ENCODE measurements at regions not wholly inside any gene's neighbourhood (a gene's known extent, or its start where the extent isn't known, plus 50 kb on each side); places are given as distances from the start of the nearest gene placed in this dataset.
"Not testable (repeated sequence)": the region's sequence is repeated elsewhere in the genome, so short reads cannot be mapped to it uniquely, and the experiment has no call there.

GRCh38 chr5:39661026-39661779, 236.4 kb upstream of the DAB2 start:
- no peak overlapping the region for H3K4me3 ChIP-seq (ENCODE audit: low read length in 2 of 2)
- no peaks in the 10 kb centered on the region for H3K9me3 ChIP-seq (ENCODE audit: control insufficient read depth, low read length)
- ATAC-seq (ENCODE audit: low FRiP score) (no peak), DNase-seq (no peak)
- H3K27me3 ChIP-seq (ENCODE audit: control insufficient read depth in 1 of 2, insufficient read depth in 2 of 2, low read length in 1 of 2), result peaks cover 0 to under 1% of the 10 kb centered on the region in 2 donors
- H3K27ac ChIP-seq (ENCODE audit: low read depth in 1 of 2, low read length in 2 of 2), result no peak overlapping the region
- H3K36me3 ChIP-seq (ENCODE audit: control insufficient read depth in 1 of 2, insufficient read depth in 2 of 2, low read length in 1 of 2), result no peaks in the 10 kb centered on the region
- no peaks in the 10 kb centered on the region for H3K4me1 ChIP-seq (ENCODE audit: control insufficient read depth in 1 of 2, insufficient read depth in 2 of 2, low read length in 2 of 2)
- intact Hi-C loops (cut with DNase I), result no loop called here

GRCh38 chr5:39660020-39660419, 235.2 kb upstream of the DAB2 start:
- intact Hi-C loops (cut with DNase I), result no loop called here
- ATAC-seq (ENCODE audit: low FRiP score) (no peak), DNase-seq (no peak)
- Histone ChIP-seq H3K9me3 (ENCODE audit: control insufficient read depth, low read length) (no peaks in the 10 kb centered on the region), H3K27ac (ENCODE audit: low read depth in 1 of 2, low read length in 2 of 2) (no peak overlapping the region), H3K4me3 (ENCODE audit: low read length in 2 of 2) (no peak overlapping the region), H3K27me3 (ENCODE audit: control insufficient read depth in 1 of 2, insufficient read depth in 2 of 2, low read length in 1 of 2) (peaks cover 0 to 2% of the 10 kb centered on the region in 2 donors), H3K4me1 (ENCODE audit: control insufficient read depth in 1 of 2, insufficient read depth in 2 of 2, low read length in 2 of 2) (no peaks in the 10 kb centered on the region), H3K36me3 (ENCODE audit: control insufficient read depth in 1 of 2, insufficient read depth in 2 of 2, low read length in 1 of 2) (no peaks in the 10 kb centered on the region)
- WGBS, 2 donors, result 70 to 76% methylated on average over 1 of the region's 1 CpG

GRCh38 chr5:39658866-39659265, 234.1 kb upstream of the DAB2 start:
- DNase-seq (no peak), ATAC-seq (ENCODE audit: low FRiP score) (no peak)
- H3K9me3 ChIP-seq (ENCODE audit: control insufficient read depth, low read length), result no peaks in the 10 kb centered on the region
- no peak overlapping the region for H3K27ac ChIP-seq (ENCODE audit: low read depth in 1 of 2, low read length in 2 of 2)
- 90 to 95% methylated on average over 4 of the region's 4 CpGs for WGBS, 2 donors
- intact Hi-C loops (cut with DNase I), result no loop called here
- H3K4me3 ChIP-seq (ENCODE audit: low read length in 2 of 2), result no peak overlapping the region
- H3K4me1 ChIP-seq (ENCODE audit: control insufficient read depth in 1 of 2, insufficient read depth in 2 of 2, low read length in 2 of 2), result no peaks in the 10 kb centered on the region
- peaks cover 0 to 2% of the 10 kb centered on the region in 2 donors for H3K27me3 ChIP-seq (ENCODE audit: control insufficient read depth in 1 of 2, insufficient read depth in 2 of 2, low read length in 1 of 2)
- H3K36me3 ChIP-seq (ENCODE audit: control insufficient read depth in 1 of 2, insufficient read depth in 2 of 2, low read length in 1 of 2), result no peaks in the 10 kb centered on the region

DNA sequence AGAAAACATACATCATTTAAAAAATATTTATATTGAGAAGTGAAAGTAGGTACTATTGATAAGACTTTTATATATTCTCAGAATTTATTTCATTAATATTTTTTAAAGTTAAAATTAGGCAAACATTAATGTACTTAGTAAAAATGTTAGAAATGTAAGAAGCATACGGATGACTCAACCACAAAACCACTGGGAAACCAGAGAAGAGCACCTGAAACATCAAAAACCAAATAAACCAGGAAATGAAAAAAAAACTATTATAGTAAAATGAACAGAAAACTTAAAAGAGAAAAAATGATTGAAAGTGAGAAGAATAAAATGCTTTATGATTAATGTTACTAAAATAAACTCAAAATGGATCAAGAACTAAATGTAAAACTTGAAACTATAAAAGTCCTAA, 233.2 kb upstream of the DAB2 start:
- ATAC-seq (ENCODE audit: low FRiP score) (no peak), DNase-seq (no peak)
- H3K9me3 ChIP-seq (ENCODE audit: control insufficient read depth, low read length), result no peaks in the 10 kb centered on the region
- intact Hi-C loops (cut with DNase I), result no loop called here
- peaks cover 0 to 2% of the 10 kb centered on the region in 2 donors for H3K27me3 ChIP-seq (ENCODE audit: control insufficient read depth in 1 of 2, insufficient read depth in 2 of 2, low read length in 1 of 2)
- no peak overlapping the region for H3K27ac ChIP-seq (ENCODE audit: low read depth in 1 of 2, low read length in 2 of 2)
- no peak overlapping the region for H3K4me3 ChIP-seq (ENCODE audit: low read length in 2 of 2)
- WGBS, 2 donors, result 26 to 39% methylated on average over 1 of the region's 1 CpG
- no peaks in the 10 kb centered on the region for H3K36me3 ChIP-seq (ENCODE audit: control insufficient read depth in 1 of 2, insufficient read depth in 2 of 2, low read length in 1 of 2)
- H3K4me1 ChIP-seq (ENCODE audit: control insufficient read depth in 1 of 2, insufficient read depth in 2 of 2, low read length in 2 of 2), result no peaks in the 10 kb centered on the region

DNA sequence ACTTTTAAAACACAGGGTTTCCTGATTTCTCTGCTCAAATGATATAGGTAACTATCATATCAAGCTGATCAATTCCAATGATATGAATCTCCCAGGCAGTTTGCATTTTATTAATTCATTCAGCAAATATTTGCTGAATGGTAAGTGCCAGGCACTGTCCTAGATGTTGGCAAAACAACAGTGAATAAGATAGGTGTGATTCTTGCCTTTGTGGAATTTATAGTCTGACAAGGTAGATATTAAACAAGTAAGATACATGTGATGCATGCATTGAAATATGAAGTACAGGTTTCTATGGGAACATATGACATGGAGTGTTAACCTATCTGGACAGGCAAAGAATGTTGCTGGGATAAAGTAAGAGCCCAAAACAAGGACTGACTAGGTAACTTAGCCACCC, 231.8 kb upstream of the DAB2 start:
- Histone ChIP-seq H3K27me3 (ENCODE audit: control insufficient read depth in 1 of 2, insufficient read depth in 2 of 2, low read length in 1 of 2) (peaks cover 0 to 2% of the 10 kb centered on the region in 2 donors), H3K27ac (ENCODE audit: low read depth in 1 of 2, low read length in 2 of 2) (no peak overlapping the region), H3K4me3 (ENCODE audit: low read length in 2 of 2) (no peak overlapping the region), H3K9me3 (ENCODE audit: control insufficient read depth, low read length) (peaks cover 1% of the 10 kb centered on the region), H3K4me1 (ENCODE audit: control insufficient read depth in 1 of 2, insufficient read depth in 2 of 2, low read length in 2 of 2) (no peaks in the 10 kb centered on the region), H3K36me3 (ENCODE audit: control insufficient read depth in 1 of 2, insufficient read depth in 2 of 2, low read length in 1 of 2) (no peaks in the 10 kb centered on the region)
- intact Hi-C loops (cut with DNase I), result no loop called here
- DNase-seq (no peak), ATAC-seq (ENCODE audit: low FRiP score) (no peak)

DNA sequence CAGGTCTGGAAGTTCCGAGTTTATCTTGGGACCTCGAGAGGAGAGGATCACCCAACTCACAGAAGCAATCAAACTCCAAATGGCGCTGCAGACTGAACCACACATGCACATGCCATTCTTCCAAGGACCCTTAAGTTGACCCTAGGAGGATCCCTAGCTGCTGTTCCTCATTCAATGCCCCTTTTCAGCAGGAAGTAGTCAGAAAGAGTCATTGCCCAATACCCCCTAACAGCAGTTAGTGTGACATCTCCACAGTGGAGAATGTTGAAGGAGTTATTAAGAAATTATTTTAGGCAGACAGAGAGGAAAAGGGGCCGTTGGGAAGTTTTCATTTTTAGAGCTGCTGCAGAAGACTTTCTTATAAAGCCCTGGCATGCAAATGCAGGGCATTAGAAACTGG, 229.9 kb upstream of the DAB2 start:
- WGBS, 2 donors, result 76 to 78% methylated on average over 4 of the region's 4 CpGs

DNA sequence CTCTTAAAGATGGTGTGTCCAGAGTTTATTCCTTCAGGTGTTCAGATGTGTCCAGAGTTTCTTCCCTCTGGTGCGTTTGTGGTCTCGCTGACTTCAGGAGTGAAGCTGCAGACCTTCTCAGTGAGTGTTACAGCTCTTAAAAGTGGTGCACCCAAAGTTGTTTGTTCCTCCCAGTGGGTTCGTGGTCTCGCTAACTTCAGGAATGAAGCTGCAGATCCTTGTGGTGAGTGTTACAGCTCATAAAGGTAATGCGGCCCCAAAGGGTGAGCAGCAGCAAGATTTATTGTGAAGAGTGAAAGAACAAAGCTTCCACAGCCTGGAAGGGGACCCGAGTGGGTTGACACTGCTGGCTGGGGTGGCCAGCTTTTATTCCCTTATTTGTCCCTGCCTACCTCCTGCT, 227.7 kb upstream of the DAB2 start:
- DNase-seq; H3K36me3 ChIP-seq (ENCODE audit: control insufficient read depth in 1 of 2, insufficient read depth in 2 of 2, low read length in 1 of 2); H3K9me3 ChIP-seq (ENCODE audit: control insufficient read depth, low read length); H3K4me3 ChIP-seq (ENCODE audit: low read length in 2 of 2); H3K4me1 ChIP-seq (ENCODE audit: control insufficient read depth in 1 of 2, insufficient read depth in 2 of 2, low read length in 2 of 2); H3K27me3 ChIP-seq (ENCODE audit: control insufficient read depth in 1 of 2, insufficient read depth in 2 of 2, low read length in 1 of 2); intact Hi-C loops (cut with DNase I); H3K27ac ChIP-seq (ENCODE audit: low read depth in 1 of 2, low read length in 2 of 2); ATAC-seq (ENCODE audit: low FRiP score): not testable (repeated sequence)
- 80 to 87% methylated on average over 6 of the region's 6 CpGs for WGBS, 2 donors

More for the DNA sequence above, 229.9 kb upstream of the DAB2 start:
- no peak overlapping the region for H3K4me3 ChIP-seq (ENCODE audit: low read length in 2 of 2)
- no peaks in the 10 kb centered on the region for H3K36me3 ChIP-seq (ENCODE audit: control insufficient read depth in 1 of 2, insufficient read depth in 2 of 2, low read length in 1 of 2)
- no peak for DNase-seq
- H3K27ac ChIP-seq (ENCODE audit: low read depth in 1 of 2, low read length in 2 of 2), result no peak overlapping the region
- H3K4me1 ChIP-seq (ENCODE audit: control insufficient read depth in 1 of 2, insufficient read depth in 2 of 2, low read length in 2 of 2), result no peaks in the 10 kb centered on the region
- intact Hi-C loops (cut with DNase I), result no loop called here
- peaks cover 0 to 2% of the 10 kb centered on the region in 2 donors for H3K27me3 ChIP-seq (ENCODE audit: control insufficient read depth in 1 of 2, insufficient read depth in 2 of 2, low read length in 1 of 2)
- H3K9me3 ChIP-seq (ENCODE audit: control insufficient read depth, low read length), result peaks cover 1% of the 10 kb centered on the region
- no peak for ATAC-seq (ENCODE audit: low FRiP score)

DNA sequence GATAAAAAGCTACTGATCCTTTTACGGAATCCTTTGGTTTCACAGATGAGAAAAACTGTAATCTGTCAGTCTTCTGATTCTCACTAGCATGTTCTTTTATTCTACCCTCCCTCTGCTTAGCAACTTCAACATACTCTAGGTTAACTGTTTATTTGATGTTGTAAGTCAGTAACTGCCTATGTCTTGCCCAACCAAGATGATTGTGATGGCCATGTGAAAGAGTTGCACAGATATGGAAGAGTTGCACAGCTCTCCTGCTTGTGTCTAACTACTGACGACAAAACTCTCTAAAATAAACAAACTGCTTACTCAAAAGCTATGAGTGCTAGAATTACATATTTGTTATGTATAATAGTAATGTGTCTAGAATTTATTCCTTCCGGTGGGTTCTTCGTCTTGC, 227.3 kb upstream of the DAB2 start:
- ATAC-seq (ENCODE audit: low FRiP score) (no peak), DNase-seq (no peak)
- 91 to 94% methylated on average over 4 of the region's 4 CpGs for WGBS, 2 donors
- Histone ChIP-seq H3K4me1 (ENCODE audit: control insufficient read depth in 1 of 2, insufficient read depth in 2 of 2, low read length in 2 of 2) (no peaks in the 10 kb centered on the region), H3K4me3 (ENCODE audit: low read length in 2 of 2) (no peak overlapping the region), H3K9me3 (ENCODE audit: control insufficient read depth, low read length) (peaks cover 1% of the 10 kb centered on the region), H3K27me3 (ENCODE audit: control insufficient read depth in 1 of 2, insufficient read depth in 2 of 2, low read length in 1 of 2) (peaks cover 0 to 2% of the 10 kb centered on the region in 2 donors), H3K36me3 (ENCODE audit: control insufficient read depth in 1 of 2, insufficient read depth in 2 of 2, low read length in 1 of 2) (no peaks in the 10 kb centered on the region), H3K27ac (ENCODE audit: low read depth in 1 of 2, low read length in 2 of 2) (no peak overlapping the region)
- intact Hi-C loops (cut with DNase I), result no loop called here

DNA sequence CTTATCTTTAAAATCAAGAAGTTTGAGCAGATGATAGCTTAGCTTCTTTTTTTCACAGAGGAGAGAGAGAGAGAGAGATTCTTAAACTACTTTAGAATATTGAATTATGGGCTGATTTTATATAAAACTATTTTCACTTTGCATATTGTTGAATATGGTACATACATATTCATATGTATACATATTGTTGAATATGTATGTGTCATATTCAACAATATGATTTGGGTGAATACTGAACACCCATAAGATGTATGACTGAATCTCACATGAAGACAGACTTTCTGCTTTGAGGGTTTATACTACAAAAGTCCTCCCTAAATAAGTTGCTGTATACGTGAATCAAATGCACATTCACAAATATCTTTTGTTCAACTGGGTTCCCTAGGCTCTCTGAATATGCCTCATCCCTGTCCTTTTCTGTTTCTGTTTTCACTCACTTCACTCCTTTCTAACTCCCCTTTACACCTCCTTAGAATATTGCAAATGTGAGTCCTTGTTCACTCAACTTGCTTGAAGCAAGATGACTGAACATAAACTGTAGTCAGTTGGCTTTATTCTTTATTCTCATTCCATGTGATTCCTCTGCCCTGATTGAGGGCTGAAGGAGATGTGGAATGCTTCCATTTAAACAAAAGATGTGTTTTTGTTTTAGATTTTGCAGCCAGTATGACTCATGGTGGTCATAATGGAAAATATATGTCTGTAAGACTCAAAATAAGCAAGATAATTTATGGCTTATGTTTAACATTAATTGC, 225.4 kb upstream of the DAB2 start:
- DNase-seq, result no peak
- intact Hi-C loops (cut with DNase I), result no loop called here
- WGBS, 2 donors, result 78 to 82% methylated on average over 1 of the region's 1 CpG

More for the DNA sequence above, 225.4 kb upstream of the DAB2 start:
- peaks cover 1% of the 10 kb centered on the region for H3K9me3 ChIP-seq (ENCODE audit: control insufficient read depth, low read length)
- H3K27ac ChIP-seq (ENCODE audit: low read depth in 1 of 2, low read length in 2 of 2), result no peak overlapping the region
- no peak overlapping the region for H3K4me3 ChIP-seq (ENCODE audit: low read length in 2 of 2)
- ATAC-seq (ENCODE audit: low FRiP score), result no peak
- no peaks in the 10 kb centered on the region for H3K4me1 ChIP-seq (ENCODE audit: control insufficient read depth in 1 of 2, insufficient read depth in 2 of 2, low read length in 2 of 2)
- no peaks in the 10 kb centered on the region for H3K27me3 ChIP-seq (ENCODE audit: control insufficient read depth in 1 of 2, insufficient read depth in 2 of 2, low read length in 1 of 2)
- H3K36me3 ChIP-seq (ENCODE audit: control insufficient read depth in 1 of 2, insufficient read depth in 2 of 2, low read length in 1 of 2), result no peaks in the 10 kb centered on the region

Measured in aorta (tissue), 5 donors.